GM21529 (cell line): ENCODE measurements at regions not wholly inside any gene's neighbourhood (a gene's known extent, or its start where the extent isn't known, plus 50 kb on each side); places are given as distances from the start of the nearest gene placed in this dataset.

Experiments used
- ATAC-seq: cut with Tn5 transposase; IDR thresholded peaks from one replicate; pipeline ENCODE4 v1.9.1; 2021; ENCODE audit not compliant: unreplicated experiment

DNA sequence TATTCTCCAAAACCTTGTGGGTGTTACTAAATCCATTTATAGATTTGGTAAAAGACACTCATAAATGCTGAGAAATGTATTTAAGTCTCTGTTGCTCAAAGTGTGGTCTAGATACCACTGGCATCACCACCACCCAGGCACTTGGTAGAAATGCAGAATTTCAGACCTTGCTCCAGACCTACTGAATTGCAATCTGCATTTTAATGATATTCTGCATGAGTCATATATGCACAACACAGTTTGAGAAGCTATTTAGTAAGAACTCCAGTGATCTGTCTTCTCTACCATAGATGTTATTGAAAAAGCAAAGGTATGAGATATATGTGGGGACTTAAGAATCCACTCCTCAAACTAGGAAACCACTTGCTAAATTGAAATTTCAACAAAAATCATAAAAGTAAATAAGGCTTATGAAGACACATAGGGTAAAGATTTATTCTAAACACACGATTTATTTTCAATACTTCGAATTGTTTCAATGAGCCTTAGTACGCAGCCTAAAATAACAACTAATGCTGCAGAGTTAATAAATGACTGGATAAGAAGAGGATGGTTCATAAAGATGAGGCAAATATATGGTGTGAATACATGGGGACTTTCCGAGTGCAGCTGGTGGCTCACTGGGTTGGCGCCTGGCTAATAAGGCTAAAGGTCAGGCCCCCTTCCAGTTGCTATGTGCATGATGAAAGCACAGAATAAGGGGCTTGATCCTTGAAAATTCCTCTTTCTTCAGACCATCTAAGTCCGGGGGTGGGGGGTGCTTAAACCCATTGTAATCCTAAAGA lies 813.3 kb downstream of the NR2F2 start:
- ATAC-seq: no peak

DNA sequence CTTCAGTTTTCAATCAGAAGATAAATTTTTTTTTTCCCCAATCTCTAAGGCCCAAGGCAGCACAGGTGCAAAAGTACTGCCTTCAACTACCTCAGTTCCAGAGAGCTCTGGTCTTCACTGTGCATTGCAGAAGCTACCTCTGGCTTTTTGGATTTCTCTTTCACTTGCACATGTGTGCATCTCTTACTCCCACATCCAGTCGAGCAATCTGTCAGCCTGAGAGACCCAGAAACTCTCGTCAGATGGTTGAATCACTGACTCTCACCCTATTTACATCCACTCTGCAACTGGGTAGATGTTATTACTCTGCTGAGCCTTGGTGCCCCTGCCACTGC lies 813.8 kb downstream of the NR2F2 start:
- ATAC-seq: no peak

DNA sequence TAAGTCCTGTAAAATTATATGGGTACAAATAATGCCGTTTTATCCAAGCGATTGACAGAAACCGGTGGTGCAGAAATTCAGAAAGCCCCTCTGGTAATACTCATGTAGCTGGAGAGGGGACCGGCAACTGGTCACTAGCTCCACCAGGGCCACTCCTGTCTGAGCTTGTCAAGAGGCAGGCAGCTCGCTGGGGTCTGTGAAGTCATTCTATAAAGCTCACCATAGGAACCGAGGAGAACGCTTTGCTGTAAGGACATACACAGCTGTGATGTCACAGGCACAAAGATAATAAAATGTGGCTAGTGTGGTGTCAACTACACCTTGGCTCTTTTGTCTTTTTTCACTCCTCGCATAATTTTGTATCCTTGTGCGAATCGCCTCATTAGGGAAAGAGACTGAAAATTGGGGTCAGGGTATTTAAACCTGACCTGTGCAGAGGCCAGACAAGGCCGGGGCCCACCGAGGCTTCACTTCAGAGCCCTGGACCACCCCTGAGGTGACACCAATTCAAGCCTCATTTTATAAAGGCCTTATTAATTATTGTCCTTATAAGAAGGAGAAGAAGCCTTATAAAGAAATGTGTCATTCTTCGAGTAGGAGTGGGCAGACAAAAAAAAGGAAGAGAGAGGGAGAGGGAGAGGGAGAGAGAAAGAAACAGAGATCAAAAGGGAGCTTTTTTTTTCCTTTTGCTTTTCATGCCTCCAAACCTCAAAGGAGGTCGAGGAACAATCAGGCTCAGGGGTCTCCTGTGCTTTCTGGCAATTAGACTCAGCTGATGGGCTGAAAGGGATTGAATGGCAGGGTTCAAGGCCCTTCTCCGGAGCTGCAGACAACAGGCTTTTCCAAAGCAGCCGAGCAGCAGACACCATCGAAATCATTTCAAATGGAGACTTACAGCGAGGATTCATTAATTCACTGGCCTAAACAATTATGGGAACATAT lies 813.3 kb upstream of the ARRDC4 start:
- no peak for ATAC-seq

DNA sequence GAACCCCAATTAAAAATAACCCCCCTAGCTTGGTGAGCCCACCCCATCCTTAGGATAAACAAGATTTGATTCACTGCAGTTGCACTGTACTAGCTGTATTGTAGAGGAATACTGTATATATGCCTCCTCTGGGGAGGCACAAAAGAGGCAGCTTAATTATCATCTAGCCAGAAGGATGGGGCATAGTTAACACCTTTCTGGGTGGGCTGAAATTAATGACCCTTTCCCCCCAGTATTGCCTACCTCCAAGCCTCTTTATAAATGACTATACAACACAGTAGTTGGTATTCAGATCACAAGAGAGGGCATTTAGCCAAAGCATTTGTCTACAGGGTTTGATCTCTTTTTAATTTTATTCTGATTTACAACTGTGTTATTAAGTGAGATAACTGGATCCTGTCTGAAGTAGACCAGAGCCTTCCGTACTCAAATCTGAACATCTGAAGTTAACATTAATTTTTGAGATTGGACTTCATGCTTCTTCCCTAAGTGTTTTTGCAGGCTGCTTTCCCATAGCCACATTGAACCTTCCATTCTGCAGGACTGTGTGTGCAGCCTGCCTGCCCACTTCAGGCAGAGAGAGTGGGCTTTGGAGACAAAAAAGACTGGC lies 807.0 kb upstream of the ARRDC4 start:
- ATAC-seq: no peak

DNA sequence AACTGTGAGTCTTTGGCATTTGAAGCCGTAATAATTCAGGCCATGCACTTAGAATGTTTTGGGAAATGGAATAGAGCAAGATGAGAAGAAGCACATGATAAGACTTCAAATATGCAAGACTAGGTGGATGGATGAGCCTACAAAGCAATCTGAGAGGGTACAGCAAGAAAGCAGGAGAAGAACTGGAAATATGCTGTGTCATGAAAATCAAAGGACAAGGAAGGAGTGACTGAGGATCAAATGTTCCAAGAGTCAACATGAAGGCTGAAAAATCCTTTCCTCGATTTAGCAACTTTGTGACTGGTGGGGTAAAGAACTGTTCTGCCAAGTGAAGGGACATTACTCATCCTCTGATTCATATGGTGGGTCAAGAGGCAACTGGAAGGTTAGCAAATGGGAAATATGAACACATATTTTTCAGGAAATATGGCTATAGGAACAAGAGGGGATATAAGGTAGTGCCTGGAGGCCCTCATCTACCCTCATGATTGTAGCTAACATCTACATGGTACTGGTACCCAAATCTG lies 803.7 kb upstream of the ARRDC4 start:
- ATAC-seq: no peak

DNA sequence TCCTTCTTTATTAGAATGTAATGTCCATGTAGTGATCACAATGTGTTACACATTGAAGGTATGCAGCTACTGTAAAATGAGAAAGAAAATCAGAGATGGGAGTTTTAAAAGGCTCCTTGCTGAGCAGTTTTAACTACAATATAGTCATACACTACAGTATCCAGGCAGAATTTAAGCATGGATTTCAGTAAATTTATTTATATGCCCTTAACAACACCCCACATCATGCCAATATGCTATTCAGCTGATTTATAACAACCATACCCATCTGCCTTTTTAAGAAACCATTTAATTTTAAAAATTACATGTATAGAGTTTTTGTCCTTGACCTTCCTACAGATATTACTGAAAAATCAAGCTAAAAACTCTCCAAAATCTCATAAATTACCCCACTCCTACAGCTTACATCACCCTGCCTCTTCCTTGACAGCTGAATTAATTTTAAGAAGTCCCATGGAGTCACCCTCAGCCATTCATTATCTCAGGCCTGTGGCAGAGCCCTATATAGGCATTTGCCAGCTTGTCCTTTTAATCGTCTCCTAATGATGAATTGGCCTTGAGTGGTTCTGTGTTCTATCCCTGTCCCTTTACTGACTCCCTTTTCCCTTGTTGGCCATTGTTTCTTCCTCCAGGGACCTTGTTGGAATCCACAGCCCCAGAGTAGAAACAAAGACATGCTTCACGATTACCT lies 797.6 kb upstream of the ARRDC4 start:
- no peak for ATAC-seq

DNA sequence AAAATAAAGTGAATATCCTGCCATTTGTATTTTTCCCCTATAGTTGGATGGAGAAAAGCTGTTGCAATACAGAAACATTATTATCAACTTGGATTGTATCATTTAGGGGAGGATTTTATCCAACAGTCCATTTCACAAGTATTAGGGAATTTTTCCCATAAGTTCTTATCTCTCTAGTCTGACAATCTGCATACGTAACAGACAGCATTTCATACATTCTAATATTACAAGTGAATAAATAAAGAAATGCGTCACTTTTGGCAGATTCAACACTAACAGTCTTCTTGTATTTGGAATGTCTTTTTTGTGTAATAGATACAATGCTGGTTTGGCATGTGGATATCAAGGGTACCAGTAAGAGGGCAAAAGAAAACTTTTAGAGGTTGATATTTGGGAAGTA lies 795.3 kb upstream of the ARRDC4 start:
- no peak for ATAC-seq

DNA sequence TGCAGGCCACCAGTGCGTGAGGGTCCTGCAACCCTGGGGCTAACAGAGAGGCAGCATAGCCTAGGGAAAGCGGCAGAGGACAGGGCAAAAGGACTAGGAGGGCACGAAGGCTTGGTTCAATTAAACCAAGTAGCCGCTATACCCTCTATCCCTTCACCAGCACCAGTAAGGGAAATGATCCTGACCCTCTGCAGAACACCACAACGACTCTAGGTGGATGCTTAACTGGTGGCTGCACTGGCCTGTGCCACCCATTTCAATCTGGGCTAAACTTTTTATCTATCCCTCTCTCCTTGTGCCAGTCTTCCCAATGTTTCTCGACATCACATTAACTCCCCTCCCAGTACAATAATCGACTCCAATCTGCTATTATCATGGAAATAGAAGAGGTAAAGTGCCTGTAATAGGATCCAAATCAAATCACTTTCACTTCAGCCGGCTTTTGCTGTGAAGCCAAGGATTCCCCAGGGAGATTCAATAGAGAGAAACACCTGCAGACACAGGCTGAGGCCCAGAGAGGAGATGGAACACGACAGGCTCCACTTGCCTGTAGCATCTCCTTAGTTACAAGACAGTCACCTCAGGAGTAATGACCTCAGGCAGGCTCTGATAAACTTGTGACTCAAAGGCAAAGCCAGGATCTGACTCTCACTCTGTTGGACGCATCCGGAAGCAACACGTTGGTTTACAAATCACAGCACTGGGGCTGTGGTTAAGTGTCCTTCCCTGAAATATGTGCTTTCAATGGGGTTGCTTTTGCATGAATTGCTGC lies 791.6 kb upstream of the ARRDC4 start:
- ATAC-seq: no peak

DNA sequence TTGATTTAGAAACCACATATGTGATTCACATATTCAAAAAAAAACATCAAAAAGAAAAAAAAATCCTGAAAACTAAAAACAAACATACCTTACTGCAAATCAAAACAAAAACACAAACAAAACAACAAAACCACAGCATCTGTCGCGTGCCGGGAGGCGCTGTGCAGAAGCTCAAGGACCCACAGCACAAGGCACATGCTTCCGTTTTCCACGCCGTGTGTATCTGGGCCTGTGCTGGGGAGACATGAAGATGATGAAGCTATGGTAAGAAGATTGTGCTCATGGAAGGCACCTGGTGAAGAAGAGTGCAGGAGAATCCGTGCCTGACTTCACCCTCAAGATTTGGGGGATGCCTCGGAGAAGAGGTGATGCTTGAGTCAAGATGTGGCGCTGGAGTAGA lies 788.9 kb upstream of the ARRDC4 start:
- no peak for ATAC-seq

DNA sequence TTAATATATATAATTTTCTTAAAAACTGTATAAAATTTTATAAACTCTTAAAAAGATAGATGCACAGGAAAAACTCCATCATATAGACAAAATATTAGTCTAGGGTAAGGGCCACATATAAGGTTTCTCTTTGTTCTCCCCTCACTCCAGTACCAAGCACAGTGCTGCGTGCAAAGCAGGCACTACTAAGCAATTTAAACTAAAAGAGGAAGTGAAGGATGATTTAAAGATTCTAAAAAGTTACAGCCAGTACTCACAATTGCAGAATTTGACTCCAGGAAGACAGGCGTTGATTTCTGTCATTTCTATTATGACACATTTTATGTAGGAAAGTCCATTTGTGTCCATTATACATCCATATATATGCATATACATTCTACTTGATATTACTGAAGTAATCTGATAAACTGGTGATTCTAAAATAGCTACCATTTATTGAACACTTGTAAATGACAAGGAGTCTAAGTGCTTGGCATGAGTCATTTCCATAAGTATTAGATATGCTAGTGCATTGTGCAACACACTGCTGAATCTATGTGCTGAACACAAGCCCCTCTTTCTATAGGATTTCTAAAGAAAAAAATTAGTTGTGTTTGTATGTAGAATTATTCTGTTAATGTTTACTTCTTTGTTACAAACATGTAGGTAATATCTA lies 785.5 kb upstream of the ARRDC4 start:
- ATAC-seq: no peak

DNA sequence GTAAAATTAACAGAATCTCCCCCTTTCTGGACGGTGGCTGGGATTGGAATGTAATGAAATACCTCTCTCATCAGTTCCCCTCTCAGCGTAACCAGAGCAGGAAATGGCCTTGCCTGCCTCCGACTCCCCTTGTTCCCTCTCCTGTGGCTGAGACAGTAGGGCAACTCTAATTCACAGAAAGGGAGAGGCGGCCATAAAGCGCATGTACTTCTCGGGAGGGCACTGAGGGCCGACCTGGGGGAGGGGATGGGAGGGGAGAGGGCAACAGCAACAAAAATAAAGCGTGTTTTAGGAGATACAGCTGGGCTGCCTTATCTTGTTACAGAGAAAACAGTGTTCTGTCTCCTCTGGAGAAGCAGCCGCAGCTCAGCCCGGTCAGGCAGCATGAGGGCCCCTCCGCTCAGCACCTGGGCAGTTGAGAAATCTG lies 783.3 kb upstream of the ARRDC4 start:
- ATAC-seq: no peak

DNA sequence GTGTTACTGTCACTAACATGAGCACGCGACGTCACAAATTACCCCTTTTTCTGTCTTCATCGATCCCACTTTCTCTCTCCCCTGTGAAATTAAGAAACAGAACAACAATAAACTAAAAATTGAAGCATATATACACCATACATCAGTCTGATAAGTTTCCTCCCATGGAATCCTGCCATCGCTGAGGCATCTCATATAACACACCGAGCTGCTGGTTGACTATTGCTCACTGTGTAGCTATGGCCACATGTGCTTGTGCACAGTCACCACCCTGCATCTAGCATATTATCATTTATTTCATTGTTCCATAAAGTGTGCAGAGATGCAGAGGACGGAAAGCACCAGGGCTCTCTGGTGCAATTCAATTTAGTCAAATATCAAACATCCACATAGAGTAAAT lies 777.9 kb upstream of the ARRDC4 start:
- ATAC-seq: no peak

DNA sequence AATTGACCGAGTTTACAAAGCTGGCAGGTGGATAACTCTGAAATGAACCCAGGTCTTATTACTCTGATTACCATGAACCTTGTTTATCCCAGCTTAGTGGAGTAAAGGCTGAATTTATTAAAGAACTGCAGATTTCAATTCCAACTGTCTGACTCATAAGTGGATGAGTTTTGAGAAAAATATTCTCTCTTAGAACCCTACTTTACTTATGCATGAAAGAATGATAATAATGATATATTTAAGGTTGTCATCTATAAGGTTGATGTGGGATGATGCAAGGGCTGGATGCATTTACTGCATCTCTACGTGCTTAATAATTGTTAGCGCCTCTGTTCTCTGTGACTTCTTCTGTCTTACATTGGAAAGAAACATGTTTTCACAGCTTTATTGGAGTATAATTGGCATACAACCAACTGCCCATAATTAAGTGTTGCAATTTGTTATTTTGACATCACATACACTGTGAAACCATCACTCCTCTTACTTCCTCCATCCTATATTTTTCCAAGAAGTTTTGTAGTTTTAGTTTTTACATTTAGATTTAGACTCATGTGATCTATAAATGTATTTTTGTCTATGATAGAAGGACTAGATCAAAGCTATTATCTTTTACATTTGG lies 771.2 kb upstream of the ARRDC4 start:
- no peak for ATAC-seq

DNA sequence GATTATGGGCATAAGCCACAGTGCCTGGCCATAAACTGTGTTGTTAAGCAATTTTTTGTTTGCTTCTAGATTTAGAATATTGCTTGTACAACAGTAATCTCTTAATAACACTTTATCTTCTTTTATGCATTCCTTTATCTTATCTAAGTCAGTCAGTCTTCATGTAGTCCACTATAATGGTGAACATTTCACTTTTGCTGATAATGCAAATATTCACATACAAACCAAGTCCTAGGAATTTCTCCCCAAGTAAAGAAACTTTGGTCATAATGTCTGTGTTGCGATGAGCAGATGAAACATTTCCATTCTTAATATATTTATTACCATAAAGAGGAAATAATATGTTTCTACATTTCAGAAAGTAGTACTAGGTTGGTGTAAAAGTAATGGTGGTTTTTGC lies 765.8 kb upstream of the ARRDC4 start:
- ATAC-seq: no peak

DNA sequence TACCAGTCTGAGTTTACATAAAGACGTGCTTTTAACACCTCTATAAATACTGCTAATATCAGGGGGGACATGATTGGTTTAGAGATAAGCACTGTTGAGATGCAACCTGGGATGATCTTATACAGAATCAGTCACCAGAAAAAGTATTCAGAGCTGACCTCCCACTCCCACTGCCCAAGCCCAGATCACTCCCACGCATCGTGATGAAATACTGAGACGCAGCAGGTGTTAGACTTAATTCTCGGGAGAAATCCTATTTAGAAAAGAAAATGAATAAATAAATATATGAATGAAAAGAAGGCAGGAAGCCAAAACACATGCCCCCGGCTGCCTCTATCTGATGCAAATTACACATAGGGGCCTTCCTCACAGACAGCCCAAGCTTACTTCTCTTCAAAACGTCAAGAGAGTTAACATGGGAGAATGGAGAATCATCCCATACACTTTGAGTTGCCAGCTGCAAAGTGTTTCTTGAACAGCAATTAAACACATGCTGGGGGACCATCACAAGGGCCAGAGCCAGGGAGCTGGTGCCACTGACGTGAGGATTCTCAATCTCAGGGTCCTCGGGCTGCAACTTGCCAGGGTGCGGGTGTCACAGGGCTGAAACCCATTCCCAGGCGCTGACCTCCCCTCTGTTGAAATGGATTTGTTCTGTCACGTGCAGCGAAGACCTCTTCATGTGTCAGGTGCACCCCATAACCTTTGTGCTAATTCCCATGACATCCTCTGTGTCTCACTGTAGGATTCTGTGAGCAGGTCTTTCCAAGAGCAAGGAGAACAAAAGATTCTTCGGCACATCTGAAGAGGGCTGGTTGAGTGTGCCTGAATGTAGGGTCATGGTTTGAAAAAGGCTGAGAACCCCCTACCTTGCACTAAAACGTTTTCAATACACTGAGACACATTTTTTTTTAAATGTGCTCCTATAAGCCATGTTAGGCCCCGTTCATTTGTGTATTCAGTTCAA lies 764.2 kb upstream of the ARRDC4 start:
- no peak for ATAC-seq

DNA sequence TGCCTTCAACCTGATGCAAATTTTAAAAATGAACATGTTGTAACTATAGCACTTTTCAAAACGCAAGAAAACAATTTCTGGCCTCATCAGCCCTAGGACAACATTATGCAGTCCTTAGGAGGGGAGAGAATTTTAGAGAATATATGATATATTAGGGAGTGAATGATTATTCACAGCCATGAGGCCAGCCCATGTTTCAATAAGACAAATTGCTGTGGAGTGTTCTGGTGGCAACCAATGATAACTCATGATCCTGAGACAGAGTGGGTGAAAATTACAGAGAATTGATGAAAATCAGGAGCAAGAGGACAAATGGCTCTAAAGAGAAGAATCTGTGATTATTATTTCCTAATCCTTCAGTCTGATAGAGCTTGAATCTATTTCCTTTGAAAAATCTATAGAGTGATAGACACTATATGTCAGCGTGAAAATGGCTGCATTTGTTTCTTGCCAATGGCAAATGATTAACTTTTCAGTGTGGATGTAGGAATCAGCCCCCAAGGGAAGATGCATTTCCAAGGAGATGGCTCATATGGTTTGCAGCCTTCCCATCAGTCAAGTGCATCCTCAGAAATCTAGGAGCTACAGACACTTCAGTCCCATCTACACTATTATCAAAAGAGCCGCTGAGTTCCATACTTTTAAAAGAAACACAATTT lies 761.0 kb upstream of the ARRDC4 start:
- ATAC-seq: no peak

DNA sequence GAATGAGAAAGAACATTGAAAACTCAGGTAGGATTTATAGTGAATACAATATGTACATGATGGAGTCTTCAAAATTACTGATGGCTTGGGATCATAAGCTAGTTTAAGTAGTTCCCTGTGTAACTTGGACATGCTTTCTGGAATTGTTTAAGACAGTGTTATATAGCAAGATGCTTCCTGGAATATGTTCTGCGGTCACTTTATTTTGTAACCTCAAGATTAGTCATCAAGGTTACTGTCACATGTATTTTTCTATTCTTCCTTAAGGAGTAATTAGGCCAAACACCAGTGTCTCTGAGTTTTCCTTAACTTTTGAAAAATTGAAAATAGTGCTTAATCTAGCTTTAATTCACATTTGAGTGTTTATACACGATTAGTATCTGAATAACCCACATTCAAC lies 760.3 kb upstream of the ARRDC4 start:
- ATAC-seq: no peak

DNA sequence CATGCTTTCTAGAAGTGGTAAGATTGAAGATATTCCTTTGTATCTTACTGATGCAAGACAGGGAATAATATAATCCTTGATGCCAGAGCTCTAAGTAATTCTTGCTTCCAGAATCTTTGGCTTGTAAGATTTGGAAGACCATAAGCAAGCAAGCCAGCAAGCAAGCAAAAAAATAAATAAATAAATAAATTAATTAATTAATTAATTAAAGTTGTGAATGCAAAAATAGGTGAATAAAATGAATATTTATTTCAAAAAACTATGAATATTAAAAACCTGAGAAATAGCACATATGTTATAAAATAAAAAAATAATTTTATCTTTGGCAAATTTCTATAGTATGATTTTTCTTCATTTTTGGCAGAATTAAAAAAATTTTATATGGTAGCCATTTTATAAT lies 750.2 kb upstream of the ARRDC4 start:
- ATAC-seq: no peak
